Neural crest cell (in vitro differentiated cells): ENCODE measurements at regions not wholly inside any gene's neighbourhood (a gene's known extent, or its start where the extent isn't known, plus 50 kb on each side); places are given as distances from the start of the nearest gene placed in this dataset.

Source experiments
- DNase-seq: peaks from one replicate; pipeline ENCODE4 v3.0.0; 2021; ENCODE audit warnings: low read depth, mixed read lengths, low spot score
- H3K27ac Mint-ChIP-seq: one replicate; pipeline ENCODE4 v1.8.0; 2021; ENCODE audit warnings: mild to moderate bottlenecking, mixed read lengths; ENCODE audit not compliant: unreplicated experiment
- H3K27me3 Mint-ChIP-seq: 2 replicates; pipeline ENCODE4 v1.8.0; 2021; ENCODE audit warnings: low read depth, mild to moderate bottlenecking, mixed read lengths
- H3K36me3 Mint-ChIP-seq: 2 replicates; pipeline ENCODE4 v1.8.0; 2021; ENCODE audit warnings: low read depth, mild to moderate bottlenecking, mixed read lengths
- H3K4me1 Mint-ChIP-seq: 2 replicates; pipeline ENCODE4 v1.8.0; 2021; ENCODE audit warnings: mixed read lengths
- H3K4me3 Mint-ChIP-seq: one replicate; pipeline ENCODE4 v1.8.0; 2021; ENCODE audit warnings: mild to moderate bottlenecking, mixed read lengths
- H3K9me3 Mint-ChIP-seq: 2 replicates; pipeline ENCODE4 v1.8.0; 2021; ENCODE audit warnings: mixed read lengths
- TF ChIP-seq, protein P1 (sequence below): fragments of 200-600 bp; sonication (generic); conservative IDR thresholded peaks from 2 replicates; pipeline ENCODE4 v1.5.0; 2021; ENCODE audit warnings: antibody characterized with exemption, mild to moderate bottlenecking

DNA sequence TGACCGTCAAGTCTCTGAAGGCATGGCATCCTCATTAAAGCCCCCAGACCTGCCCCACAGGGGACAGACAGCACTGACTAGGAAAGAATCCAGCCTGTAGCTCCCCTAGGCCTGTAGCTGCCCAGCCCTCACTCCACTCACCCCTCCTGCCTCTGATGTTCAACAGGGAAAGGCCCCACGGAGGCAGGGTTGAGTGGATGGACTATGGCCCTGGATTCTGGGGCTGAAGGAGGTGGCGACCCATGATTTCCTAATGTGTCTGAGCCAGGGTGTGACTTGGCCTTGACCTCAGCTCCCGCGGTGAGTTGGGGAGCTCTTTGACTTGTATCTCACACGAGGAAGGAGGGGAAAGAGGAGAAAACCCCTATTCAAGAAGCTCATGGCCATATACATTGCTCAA lies 238.5 kb upstream of the CSF3R start:
- H3K4me3 Mint-ChIP-seq, result no peak overlapping the region
- H3K27ac Mint-ChIP-seq, result peak overlapping the region; percentile 28
- TF ChIP-seq, protein P1, sequence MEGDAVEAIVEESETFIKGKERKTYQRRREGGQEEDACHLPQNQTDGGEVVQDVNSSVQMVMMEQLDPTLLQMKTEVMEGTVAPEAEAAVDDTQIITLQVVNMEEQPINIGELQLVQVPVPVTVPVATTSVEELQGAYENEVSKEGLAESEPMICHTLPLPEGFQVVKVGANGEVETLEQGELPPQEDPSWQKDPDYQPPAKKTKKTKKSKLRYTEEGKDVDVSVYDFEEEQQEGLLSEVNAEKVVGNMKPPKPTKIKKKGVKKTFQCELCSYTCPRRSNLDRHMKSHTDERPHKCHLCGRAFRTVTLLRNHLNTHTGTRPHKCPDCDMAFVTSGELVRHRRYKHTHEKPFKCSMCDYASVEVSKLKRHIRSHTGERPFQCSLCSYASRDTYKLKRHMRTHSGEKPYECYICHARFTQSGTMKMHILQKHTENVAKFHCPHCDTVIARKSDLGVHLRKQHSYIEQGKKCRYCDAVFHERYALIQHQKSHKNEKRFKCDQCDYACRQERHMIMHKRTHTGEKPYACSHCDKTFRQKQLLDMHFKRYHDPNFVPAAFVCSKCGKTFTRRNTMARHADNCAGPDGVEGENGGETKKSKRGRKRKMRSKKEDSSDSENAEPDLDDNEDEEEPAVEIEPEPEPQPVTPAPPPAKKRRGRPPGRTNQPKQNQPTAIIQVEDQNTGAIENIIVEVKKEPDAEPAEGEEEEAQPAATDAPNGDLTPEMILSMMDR, result no peak
- no peaks in the 10 kb centered on the region for H3K36me3 Mint-ChIP-seq
- H3K9me3 Mint-ChIP-seq, result no peaks in the 10 kb centered on the region
- H3K4me1 Mint-ChIP-seq, result no peaks in the 10 kb centered on the region
- H3K27me3 Mint-ChIP-seq, result peaks cover 29% of the 10 kb centered on the region
- no peak for DNase-seq

DNA sequence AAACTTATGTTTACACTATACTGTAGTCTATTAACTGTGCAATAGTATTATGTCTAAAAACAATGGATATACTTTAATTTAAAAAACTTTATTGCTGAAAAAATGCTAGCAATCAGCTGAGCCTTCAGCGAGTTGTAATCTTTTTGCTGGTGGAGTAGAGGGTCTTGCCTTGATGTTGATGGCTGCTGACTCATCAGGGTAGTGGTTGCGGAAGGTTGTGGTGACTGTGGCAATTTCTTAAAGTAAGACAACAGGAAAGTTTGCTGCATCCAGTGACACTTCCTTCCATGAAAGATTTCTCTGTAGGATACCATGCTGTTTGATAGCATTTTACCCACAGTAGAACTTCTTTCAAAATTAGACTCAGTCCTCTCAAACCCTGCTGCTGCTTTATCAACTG lies 234.7 kb upstream of the CSF3R start:
- no peak overlapping the region for H3K4me3 Mint-ChIP-seq
- H3K4me1 Mint-ChIP-seq, result no peaks in the 10 kb centered on the region
- peaks cover 39% of the 10 kb centered on the region for H3K27me3 Mint-ChIP-seq

DNA sequence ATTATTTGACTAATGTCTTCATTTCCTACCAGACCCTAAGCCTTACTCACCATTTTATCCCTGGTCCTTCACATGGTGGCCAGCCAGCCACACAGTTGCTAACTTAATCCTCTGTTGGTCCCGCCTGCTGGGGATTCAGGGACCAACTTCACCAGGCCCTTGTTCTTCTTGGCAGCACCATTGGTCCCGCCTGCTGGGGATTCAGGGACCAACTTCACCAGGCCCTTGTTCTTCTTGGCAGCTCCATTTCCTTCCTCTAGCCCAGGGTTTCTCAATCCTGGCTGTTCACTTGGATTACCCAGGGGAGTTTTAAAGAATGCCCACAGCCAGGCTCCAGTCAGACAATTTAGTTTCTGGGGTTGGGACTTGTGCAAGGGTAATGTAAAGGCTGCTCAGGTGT lies 233.1 kb upstream of the CSF3R start:
- DNase-seq, result no peak
- no peaks in the 10 kb centered on the region for H3K36me3 Mint-ChIP-seq
- H3K9me3 Mint-ChIP-seq, result peaks cover 2% of the 10 kb centered on the region
- TF ChIP-seq, protein P1, result no peak
- peaks cover 7% of the 10 kb centered on the region for H3K4me1 Mint-ChIP-seq
- peaks cover 49% of the 10 kb centered on the region for H3K27me3 Mint-ChIP-seq
- no peak overlapping the region for H3K4me3 Mint-ChIP-seq
- H3K27ac Mint-ChIP-seq, result no peak overlapping the region

More for the DNA sequence above, 234.7 kb upstream of the CSF3R start:
- TF ChIP-seq, protein P1, result no peak
- peaks cover 2% of the 10 kb centered on the region for H3K9me3 Mint-ChIP-seq
- no peak overlapping the region for H3K27ac Mint-ChIP-seq
- DNase-seq, result no peak
- no peaks in the 10 kb centered on the region for H3K36me3 Mint-ChIP-seq

DNA sequence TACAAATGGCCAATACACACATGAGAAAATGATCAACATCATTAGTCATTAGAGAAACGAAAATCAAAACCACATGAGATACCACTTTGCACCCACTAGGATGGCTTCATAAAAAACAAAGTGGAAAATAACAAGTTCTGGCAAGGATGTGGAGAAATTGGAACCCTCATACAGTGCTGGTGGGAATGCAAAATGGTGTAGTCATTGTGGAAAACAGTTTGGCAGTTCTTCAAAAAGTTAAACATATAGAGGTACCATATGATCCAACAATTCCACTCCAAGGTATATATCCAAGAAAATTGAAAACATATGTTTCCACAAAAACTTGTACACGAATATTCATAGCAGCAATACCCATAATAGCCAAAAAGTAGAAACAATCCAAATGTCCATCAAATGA lies 231.6 kb upstream of the CSF3R start:
- H3K27ac Mint-ChIP-seq, result no peak overlapping the region
- peaks cover 60% of the 10 kb centered on the region for H3K27me3 Mint-ChIP-seq
- peaks cover 11% of the 10 kb centered on the region for H3K4me1 Mint-ChIP-seq
- H3K4me3 Mint-ChIP-seq, result no peak overlapping the region
- no peaks in the 10 kb centered on the region for H3K36me3 Mint-ChIP-seq
- no peak for DNase-seq
- peaks cover 2% of the 10 kb centered on the region for H3K9me3 Mint-ChIP-seq
- TF ChIP-seq, protein P1, result no peak

DNA sequence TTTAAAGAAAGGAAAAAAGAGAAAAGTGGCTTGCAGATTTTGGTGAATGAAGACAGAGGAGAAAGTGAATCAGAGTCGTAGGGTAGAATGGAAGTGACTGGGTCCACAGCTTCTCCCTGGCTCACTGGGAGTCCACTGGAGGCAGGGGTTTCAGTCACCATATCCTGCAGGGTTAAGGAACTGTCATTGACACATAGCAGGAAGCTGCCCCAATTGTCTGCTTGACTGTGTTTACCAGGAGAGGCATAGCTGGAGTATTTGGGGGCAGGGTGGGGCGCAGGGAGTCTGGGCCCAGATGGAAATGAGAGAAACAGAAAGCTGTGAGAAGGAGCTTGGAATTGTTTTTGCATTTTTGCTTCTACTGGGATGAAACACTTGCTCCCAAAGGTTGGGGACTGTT lies 228.8 kb upstream of the CSF3R start:
- no peak overlapping the region for H3K27ac Mint-ChIP-seq
- H3K4me3 Mint-ChIP-seq, result no peak overlapping the region
- peaks cover 2% of the 10 kb centered on the region for H3K9me3 Mint-ChIP-seq
- no peak for DNase-seq
- H3K4me1 Mint-ChIP-seq, result peaks cover 11% of the 10 kb centered on the region
- H3K36me3 Mint-ChIP-seq, result no peaks in the 10 kb centered on the region
- TF ChIP-seq, protein P1, result no peak
- peaks cover 50% of the 10 kb centered on the region for H3K27me3 Mint-ChIP-seq

DNA sequence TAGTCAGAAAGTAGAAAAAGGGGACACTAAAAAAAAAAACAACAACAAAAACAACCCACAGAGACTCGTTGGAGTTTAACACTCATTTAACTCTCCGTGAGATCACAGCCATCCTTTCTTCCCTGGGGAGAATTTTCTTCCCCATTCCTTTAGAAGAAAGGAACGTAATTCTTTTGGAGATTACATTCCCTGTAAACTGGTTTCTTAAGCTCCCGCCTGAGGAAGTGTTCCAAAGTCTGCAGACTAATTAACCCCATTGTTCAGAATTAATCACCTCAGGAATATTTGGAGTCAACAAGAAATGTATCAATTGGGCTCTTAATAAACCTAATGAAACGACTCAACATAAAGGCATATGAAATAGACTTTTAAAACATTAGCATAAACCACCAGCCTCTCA lies 228.2 kb upstream of the CSF3R start:
- TF ChIP-seq, protein P1, result no peak
- Mint-ChIP-seq H3K27ac (no peak overlapping the region), H3K4me1 (peaks cover 11% of the 10 kb centered on the region), H3K27me3 (peaks cover 53% of the 10 kb centered on the region), H3K9me3 (peaks cover 2% of the 10 kb centered on the region), H3K36me3 (no peaks in the 10 kb centered on the region), H3K4me3 (no peak overlapping the region)
- DNase-seq, result no peak
